GM21526 (cell line): ENCODE measurements at regions not wholly inside any gene's neighbourhood (a gene's known extent, or its start where the extent isn't known, plus 50 kb on each side); places are given as distances from the start of the nearest gene placed in this dataset.
"Not testable (repeated sequence)": the region's sequence is repeated elsewhere in the genome, so short reads cannot be mapped to it uniquely, and the experiment has no call there.

Source experiments
- ATAC-seq: cut with Tn5 transposase; IDR thresholded peaks from one replicate; pipeline ENCODE4 v1.9.1; 2021; ENCODE audit warnings: moderate library complexity; ENCODE audit not compliant: unreplicated experiment, low FRiP score

GRCh38 chr17:71809537-71809936, 311.3 kb upstream of the SOX9 start:
- no peak for ATAC-seq

- ATAC-seq = not testable (repeated sequence)
Observed at GRCh38 chr17:71813861-71814260, 307.0 kb upstream of the SOX9 start.

GRCh38 chr17:71821511-71821910, 299.3 kb upstream of the SOX9 start:
- ATAC-seq = no peak

GRCh38 chr17:71824671-71825070, 296.1 kb upstream of the SOX9 start:
- no peak for ATAC-seq

- no peak for ATAC-seq
Observed at GRCh38 chr17:71825687-71826086, 295.1 kb upstream of the SOX9 start.

GRCh38 chr17:71828182-71828596, 292.6 kb upstream of the SOX9 start:
- no peak for ATAC-seq

- no peak for ATAC-seq
Observed at GRCh38 chr17:71830866-71831265, 290.0 kb upstream of the SOX9 start.

- no peak for ATAC-seq
Observed at GRCh38 chr17:71842986-71843385, 277.8 kb upstream of the SOX9 start.

GRCh38 chr17:71845337-71845736, 275.5 kb upstream of the SOX9 start:
- ATAC-seq = no peak

- no peak for ATAC-seq
Observed at GRCh38 chr17:71846561-71847110, 274.2 kb upstream of the SOX9 start.

- ATAC-seq = no peak
Observed at GRCh38 chr17:71849783-71850768, 270.7 kb upstream of the SOX9 start.

- ATAC-seq = no peak
Observed at GRCh38 chr17:71850812-71851211, 270.0 kb upstream of the SOX9 start.

- no peak for ATAC-seq
Observed at GRCh38 chr17:71855010-71855409, 265.8 kb upstream of the SOX9 start.

GRCh38 chr17:71864755-71865154, 256.1 kb upstream of the SOX9 start:
- no peak for ATAC-seq

GRCh38 chr17:71866095-71866494, 254.7 kb upstream of the SOX9 start:
- no peak for ATAC-seq

- no peak for ATAC-seq
Observed at GRCh38 chr17:71869293-71869692, 251.5 kb upstream of the SOX9 start.

GRCh38 chr17:71869841-71870545, 250.8 kb upstream of the SOX9 start:
- ATAC-seq = no peak

GRCh38 chr17:71870546-71870862, 250.3 kb upstream of the SOX9 start:
- ATAC-seq = no peak

- ATAC-seq = no peak
Observed at GRCh38 chr17:71872843-71873485, 247.9 kb upstream of the SOX9 start.

GRCh38 chr17:71874773-71875172, 246.0 kb upstream of the SOX9 start:
- not testable (repeated sequence) for ATAC-seq

GRCh38 chr17:71878271-71878670, 242.5 kb upstream of the SOX9 start:
- ATAC-seq = no peak
